ENCODE measurements at regions not wholly inside any gene's neighbourhood (a gene's known extent, or its start where the extent isn't known, plus 50 kb on each side); places are given as distances from the start of the nearest gene placed in this dataset.

- no peaks in the 10 kb centered on the region for H3K27me3 Mint-ChIP-seq
- TF ChIP-seq CTCF (IDR thresholded peaks at IDR 0.05; ENCODE audit: unreplicated experiment), result peak; percentile 6
- no peak overlapping the region for H3K27ac Mint-ChIP-seq
- no peak overlapping the region for H3K4me3 Mint-ChIP-seq (ENCODE audit: low read depth)
- no peaks in the 10 kb centered on the region for H3K36me3 Mint-ChIP-seq (ENCODE audit: insufficient read depth)
- DNase-seq (ENCODE audit: low spot score, unreplicated experiment), result no peak
- no peaks in the 10 kb centered on the region for H3K9me3 Mint-ChIP-seq (ENCODE audit: low read depth)
- peaks cover 8% of the 10 kb centered on the region for H3K4me1 Mint-ChIP-seq (ENCODE audit: low read depth)
These were observed 66.1 kb upstream of the GRIP1 start for GRCh38 chr12:66744956-66745383.

GRCh38 chr12:66746489-66747201 lies 67.8 kb upstream of the GRIP1 start:
- no peak for TF ChIP-seq CTCF (IDR thresholded peaks at IDR 0.05; ENCODE audit: unreplicated experiment)
- Mint-ChIP-seq H3K4me1 (ENCODE audit: low read depth) (peaks cover 9% of the 10 kb centered on the region), H3K36me3 (ENCODE audit: insufficient read depth) (no peaks in the 10 kb centered on the region), H3K27me3 (no peaks in the 10 kb centered on the region), H3K27ac (no peak overlapping the region), H3K9me3 (ENCODE audit: low read depth) (no peaks in the 10 kb centered on the region), H3K4me3 (ENCODE audit: low read depth) (no peak overlapping the region)
- no peak for DNase-seq (ENCODE audit: low spot score, unreplicated experiment)

GRCh38 chr12:66751432-66752113 lies 72.7 kb upstream of the GRIP1 start:
- Mint-ChIP-seq H3K27me3 (no peaks in the 10 kb centered on the region), H3K36me3 (ENCODE audit: insufficient read depth) (no peaks in the 10 kb centered on the region), H3K9me3 (ENCODE audit: low read depth) (no peaks in the 10 kb centered on the region), H3K4me1 (ENCODE audit: low read depth) (peaks cover 14% of the 10 kb centered on the region), H3K27ac (no peak overlapping the region), H3K4me3 (ENCODE audit: low read depth) (no peak overlapping the region)
- no peak for DNase-seq (ENCODE audit: low spot score, unreplicated experiment)
- TF ChIP-seq CTCF (IDR thresholded peaks at IDR 0.05; ENCODE audit: unreplicated experiment), result no peak

GRCh38 chr12:66753810-66754209 lies 74.9 kb upstream of the GRIP1 start:
- H3K36me3 Mint-ChIP-seq (ENCODE audit: insufficient read depth), result no peaks in the 10 kb centered on the region
- H3K9me3 Mint-ChIP-seq (ENCODE audit: low read depth), result no peaks in the 10 kb centered on the region

More at GRCh38 chr12:66753810-66754209, 74.9 kb upstream of the GRIP1 start:
- no peak for TF ChIP-seq CTCF (IDR thresholded peaks at IDR 0.05; ENCODE audit: unreplicated experiment)
- H3K4me1 Mint-ChIP-seq (ENCODE audit: low read depth), result peaks cover 14% of the 10 kb centered on the region
- H3K27me3 Mint-ChIP-seq, result no peaks in the 10 kb centered on the region
- H3K4me3 Mint-ChIP-seq (ENCODE audit: low read depth), result no peak overlapping the region
- DNase-seq (ENCODE audit: low spot score, unreplicated experiment), result no peak
- no peak overlapping the region for H3K27ac Mint-ChIP-seq
